Dendritic cell treated with granulocyte-macrophage colony-stimulating factor and Interleukin-4, amounts not matched to agents 40 ng/mL and 50 ng/mL, for 4 days (primary cell): ENCODE measurements at regions not wholly inside any gene's neighbourhood (a gene's known extent, or its start where the extent isn't known, plus 50 kb on each side); places are given as distances from the start of the nearest gene placed in this dataset.

Experiments used
- H3K27ac Mint-ChIP-seq: one replicate; pipeline ENCODE4 v1.8.0; 2022; ENCODE audit warnings: mild to moderate bottlenecking, mixed read lengths
- H3K27me3 Mint-ChIP-seq: one replicate; pipeline ENCODE4 v1.8.0; 2022; ENCODE audit warnings: mild to moderate bottlenecking, mixed read lengths
- H3K36me3 Mint-ChIP-seq: one replicate; pipeline ENCODE4 v1.8.0; 2022; ENCODE audit warnings: low read depth, mixed read lengths
- H3K4me1 Mint-ChIP-seq: one replicate; pipeline ENCODE4 v1.8.0; 2022; ENCODE audit warnings: low read depth, mixed read lengths
- H3K4me3 Mint-ChIP-seq: one replicate; pipeline ENCODE4 v1.8.0; 2022; ENCODE audit warnings: mild to moderate bottlenecking, moderate library complexity, mixed read lengths
- H3K9me3 Mint-ChIP-seq: one replicate; pipeline ENCODE4 v1.8.0; 2022; ENCODE audit warnings: mixed read lengths
- intact Hi-C: fragments of 100-400 bp; cut with micrococcal nuclease; formaldehyde crosslinking; loops from one replicate; pipeline ENCODE4 v1.15.0; 2022

GRCh38 chr6:8260610-8261009 is 158.3 kb upstream of the EEF1E1 start:
- intact Hi-C loops = no loop called here
- H3K36me3 Mint-ChIP-seq = no peaks in the 10 kb centered on the region
- H3K4me3 Mint-ChIP-seq = no peak overlapping the region

GRCh38 chr6:8246403-8246802 is 144.1 kb upstream of the EEF1E1 start:
- H3K27me3 Mint-ChIP-seq = peaks cover 7% of the 10 kb centered on the region
- no peak overlapping the region for H3K4me3 Mint-ChIP-seq
- H3K4me1 Mint-ChIP-seq = no peaks in the 10 kb centered on the region
- no peak overlapping the region for H3K27ac Mint-ChIP-seq
- H3K9me3 Mint-ChIP-seq = no peaks in the 10 kb centered on the region
- H3K36me3 Mint-ChIP-seq = no peaks in the 10 kb centered on the region
- intact Hi-C loops = no loop called here

More at GRCh38 chr6:8260610-8261009, 158.3 kb upstream of the EEF1E1 start:
- peaks cover 18% of the 10 kb centered on the region for H3K9me3 Mint-ChIP-seq
- H3K27me3 Mint-ChIP-seq = peaks cover 2% of the 10 kb centered on the region
- no peak overlapping the region for H3K27ac Mint-ChIP-seq
- H3K4me1 Mint-ChIP-seq = no peaks in the 10 kb centered on the region

- H3K27me3 Mint-ChIP-seq = peaks cover 7% of the 10 kb centered on the region
- intact Hi-C loops = no loop called here
Measured at GRCh38 chr6:8245726-8246125, 143.4 kb upstream of the EEF1E1 start.

GRCh38 chr6:8243475-8243874 is 141.1 kb upstream of the EEF1E1 start:
- Mint-ChIP-seq H3K27me3 (peaks cover 7% of the 10 kb centered on the region), H3K4me1 (no peaks in the 10 kb centered on the region), H3K27ac (no peak overlapping the region), H3K36me3 (no peaks in the 10 kb centered on the region), H3K9me3 (no peaks in the 10 kb centered on the region), H3K4me3 (no peak overlapping the region)
- intact Hi-C loops = no loop called here

More at GRCh38 chr6:8245726-8246125, 143.4 kb upstream of the EEF1E1 start:
- Mint-ChIP-seq H3K36me3 (no peaks in the 10 kb centered on the region), H3K4me1 (no peaks in the 10 kb centered on the region), H3K4me3 (no peak overlapping the region), H3K27ac (no peak overlapping the region), H3K9me3 (no peaks in the 10 kb centered on the region)

- intact Hi-C loops = no loop called here
- Mint-ChIP-seq H3K4me3 (no peak overlapping the region), H3K4me1 (no peaks in the 10 kb centered on the region), H3K36me3 (no peaks in the 10 kb centered on the region), H3K27ac (no peak overlapping the region), H3K9me3 (no peaks in the 10 kb centered on the region), H3K27me3 (peaks cover 9% of the 10 kb centered on the region)
Measured at GRCh38 chr6:8242885-8243284, 140.5 kb upstream of the EEF1E1 start.

- no peak overlapping the region for H3K4me3 Mint-ChIP-seq
- no peaks in the 10 kb centered on the region for H3K9me3 Mint-ChIP-seq
- no peak overlapping the region for H3K27ac Mint-ChIP-seq
- H3K36me3 Mint-ChIP-seq = no peaks in the 10 kb centered on the region
- no peaks in the 10 kb centered on the region for H3K4me1 Mint-ChIP-seq
- intact Hi-C loops = no loop called here
- H3K27me3 Mint-ChIP-seq = peaks cover 10% of the 10 kb centered on the region
Measured at GRCh38 chr6:8240301-8240700, 138.0 kb upstream of the EEF1E1 start.

GRCh38 chr6:8238773-8239683 is 136.7 kb upstream of the EEF1E1 start:
- peaks cover 13% of the 10 kb centered on the region for H3K27me3 Mint-ChIP-seq

GRCh38 chr6:8237668-8238067 is 135.3 kb upstream of the EEF1E1 start:
- no peaks in the 10 kb centered on the region for H3K36me3 Mint-ChIP-seq
- H3K4me3 Mint-ChIP-seq = no peak overlapping the region
- peaks cover 8% of the 10 kb centered on the region for H3K27me3 Mint-ChIP-seq
- H3K27ac Mint-ChIP-seq = no peak overlapping the region
- intact Hi-C loops = no loop called here
- H3K4me1 Mint-ChIP-seq = no peaks in the 10 kb centered on the region
- no peaks in the 10 kb centered on the region for H3K9me3 Mint-ChIP-seq

More at GRCh38 chr6:8238773-8239683, 136.7 kb upstream of the EEF1E1 start:
- Mint-ChIP-seq H3K9me3 (no peaks in the 10 kb centered on the region), H3K36me3 (no peaks in the 10 kb centered on the region), H3K4me1 (no peaks in the 10 kb centered on the region), H3K4me3 (no peak overlapping the region), H3K27ac (no peak overlapping the region)
- intact Hi-C loops = no loop called here

GRCh38 chr6:8236956-8237355 is 134.6 kb upstream of the EEF1E1 start:
- peaks cover 8% of the 10 kb centered on the region for H3K27me3 Mint-ChIP-seq
- no peaks in the 10 kb centered on the region for H3K9me3 Mint-ChIP-seq
- no peaks in the 10 kb centered on the region for H3K36me3 Mint-ChIP-seq
- no peak overlapping the region for H3K27ac Mint-ChIP-seq
- H3K4me1 Mint-ChIP-seq = no peaks in the 10 kb centered on the region
- no peak overlapping the region for H3K4me3 Mint-ChIP-seq
- intact Hi-C loops = no loop called here

- Mint-ChIP-seq H3K4me1 (no peaks in the 10 kb centered on the region), H3K36me3 (no peaks in the 10 kb centered on the region), H3K9me3 (no peaks in the 10 kb centered on the region), H3K27ac (no peak overlapping the region), H3K4me3 (no peak overlapping the region), H3K27me3 (peaks cover 8% of the 10 kb centered on the region)
- intact Hi-C loops = no loop called here
Measured at GRCh38 chr6:8234321-8234720, 132.0 kb upstream of the EEF1E1 start.

- Mint-ChIP-seq H3K9me3 (no peaks in the 10 kb centered on the region), H3K27ac (no peak overlapping the region), H3K4me1 (no peaks in the 10 kb centered on the region), H3K36me3 (no peaks in the 10 kb centered on the region), H3K27me3 (peaks cover 5% of the 10 kb centered on the region), H3K4me3 (no peak overlapping the region)
- intact Hi-C loops = no loop called here
Measured at GRCh38 chr6:8231956-8232355, 129.6 kb upstream of the EEF1E1 start.

- intact Hi-C loops = no loop called here
- Mint-ChIP-seq H3K36me3 (no peaks in the 10 kb centered on the region), H3K27ac (no peak overlapping the region)
Measured at GRCh38 chr6:8229915-8230756, 127.8 kb upstream of the EEF1E1 start.

GRCh38 chr6:8225113-8225512 is 122.8 kb upstream of the EEF1E1 start:
- Mint-ChIP-seq H3K4me1 (no peaks in the 10 kb centered on the region), H3K27ac (no peak overlapping the region), H3K27me3 (no peaks in the 10 kb centered on the region), H3K4me3 (no peak overlapping the region), H3K36me3 (no peaks in the 10 kb centered on the region), H3K9me3 (no peaks in the 10 kb centered on the region)
- intact Hi-C loops = no loop called here

More at GRCh38 chr6:8229915-8230756, 127.8 kb upstream of the EEF1E1 start:
- Mint-ChIP-seq H3K4me3 (no peak overlapping the region), H3K27me3 (peaks cover 2% of the 10 kb centered on the region), H3K9me3 (no peaks in the 10 kb centered on the region), H3K4me1 (no peaks in the 10 kb centered on the region)

GRCh38 chr6:8223678-8224077 is 121.3 kb upstream of the EEF1E1 start:
- Mint-ChIP-seq H3K4me1 (no peaks in the 10 kb centered on the region), H3K36me3 (no peaks in the 10 kb centered on the region), H3K4me3 (no peak overlapping the region), H3K27ac (no peak overlapping the region), H3K27me3 (no peaks in the 10 kb centered on the region), H3K9me3 (no peaks in the 10 kb centered on the region)
- intact Hi-C loops = no loop called here
